K562 (cell line): ENCODE measurements at regions not wholly inside any gene's neighbourhood (a gene's known extent, or its start where the extent isn't known, plus 50 kb on each side); places are given as distances from the start of the nearest gene placed in this dataset.
"Not testable (repeated sequence)": the region's sequence is repeated elsewhere in the genome, so short reads cannot be mapped to it uniquely, and the experiment has no call there.

ENCODE experiments used
- ATAC-seq: fragments of 200-7000 bp; cut with Tn5 transposase; 3 replicates; pipeline ENCODE4 v1.9.1; 2020; ENCODE audit warnings: moderate library complexity
- BruUV-seq: library from RNA; stranded (reverse); fragments of 400-500 nt; replicated peaks from 2 replicates; lab custom pipeline; 2021; lab: Mats Ljungman, UMichigan
- CTCF ChIA-PET: fragments of 300-600 bp; formaldehyde crosslinking; extraction: SDS; loops from one replicate; lab custom pipeline; 2021; ENCODE audit warnings: low intra/inter-chr PET ratio; lab: Yijun Ruan, JAX
- POLR2A ChIA-PET: fragments of 300-600, 350-650 bp; sonication (Branson Sonifier 250); formaldehyde crosslinking; extraction: SDS; loops from one replicate; lab custom pipeline; 2021; ENCODE audit warnings: antibody characterized with exemption, inconsistent platforms; lab: Yijun Ruan, JAX
- DNase-seq, 4 experiments: peaks; one replicate each; pipeline versions ENCODE4 v3.0.0 to v3.0.0-alpha.2; 2011 to 2018; ENCODE audit warnings: low spot score in 3 of 4, mixed read lengths in 3 of 4; ENCODE audit errors: extremely low read depth in 1 of 4
- FAIRE-seq: peaks from 2 replicates; lab custom pipeline; 2011; peaks lifted over from hg19 to GRCh38; lab: Jason Lieb, UNC
- H2AFZ ChIP-seq: 2 replicates; pipeline ENCODE4 v1.6.0; 2011; ENCODE audit warnings: low read depth, low read length, control low read depth, inconsistent platforms
- H3K27ac ChIP-seq: fragments of 200-600 bp; 3 replicates; pipeline ENCODE4 v1.8.0; 2011; ENCODE audit warnings: low read depth, mild to moderate bottlenecking, control low read depth, inconsistent platforms, low read length, moderate library complexity, mixed read lengths; ENCODE audit errors: extremely low read depth
- H3K27me3 ChIP-seq, 2 experiments: fragments of 300-600 bp in 1 of 2; 2 replicates in 1 of 2; 3 replicates in 1 of 2; pipeline versions ENCODE4 v1.6.0 to v1.8.0; 2011; ENCODE audit warnings: inconsistent platforms in 2 of 2, low read length in 2 of 2, mild to moderate bottlenecking in 1 of 2, mixed read lengths in 1 of 2, moderate library complexity in 1 of 2; ENCODE audit not compliant: control insufficient read depth in 2 of 2, insufficient read depth in 2 of 2
- H3K36me3 ChIP-seq: fragments of 300-600 bp; 3 replicates; pipeline ENCODE4 v1.8.0; 2011; ENCODE audit warnings: mild to moderate bottlenecking, low read length, inconsistent platforms; ENCODE audit not compliant: control insufficient read depth, insufficient read depth
- H3K4me1 ChIP-seq, 2 experiments: fragments of 200-600 bp in 1 of 2; replicated peaks in 1 of 2; 2 replicates in 1 of 2; 3 replicates in 1 of 2; pipeline versions ENCODE4 v1.5.1 to v1.8.0; 2011; ENCODE audit warnings: inconsistent platforms in 2 of 2, low read length in 2 of 2, mild to moderate bottlenecking in 1 of 2, mixed read lengths in 1 of 2, moderate library complexity in 1 of 2; ENCODE audit not compliant: control insufficient read depth in 2 of 2, insufficient read depth in 2 of 2
- H3K4me2 ChIP-seq: 2 replicates; pipeline ENCODE4 v1.6.1; 2011; ENCODE audit warnings: low read length, control low read depth, inconsistent platforms, mixed read lengths; ENCODE audit not compliant: insufficient read depth
- H3K4me3 ChIP-seq: fragments of 200-600 bp; sonication (generic), shearing (Covaris generic); 2 replicates; pipeline ENCODE4 v1.5.1; 2016; ENCODE audit warnings: control low read depth, inconsistent platforms
- H3K79me2 ChIP-seq: fragments of 200-600 bp; 3 replicates; pipeline ENCODE4 v1.8.0; 2011; ENCODE audit warnings: low read length, inconsistent platforms; ENCODE audit not compliant: control insufficient read depth, insufficient read depth
- H3K9ac ChIP-seq, 2 experiments: 2 replicates each; pipeline versions ENCODE4 v1.6.0 to v1.6.1; 2011; ENCODE audit warnings: low read depth in 2 of 2, low read length in 2 of 2, control low read depth in 1 of 2, inconsistent platforms in 1 of 2, mild to moderate bottlenecking in 1 of 2, mixed read lengths in 1 of 2; ENCODE audit not compliant: insufficient read depth in 1 of 2
- H3K9me1 ChIP-seq: one replicate; pipeline ENCODE4 v1.6.0; 2011; ENCODE audit warnings: inconsistent platforms, mild to moderate bottlenecking, low read length, moderate library complexity; ENCODE audit not compliant: control insufficient read depth, insufficient read depth
- H3K9me3 ChIP-seq: replicated peaks from 2 replicates; pipeline ENCODE4 v1.5.1; 2011; ENCODE audit warnings: low read depth, low read length, inconsistent platforms; ENCODE audit not compliant: control insufficient read depth, insufficient read depth
- H4K20me1 ChIP-seq: replicated peaks from 2 replicates; pipeline ENCODE4 v1.6.1; 2011; ENCODE audit warnings: low read length, inconsistent platforms, mixed read lengths; ENCODE audit not compliant: control insufficient read depth, insufficient read depth
- C11orf30 ChIP-seq: fragments of 450-650 bp; IDR thresholded peaks from 2 replicates; pipeline ENCODE4 v1.6.1; 2016; ENCODE audit warnings: low read depth, mild to moderate bottlenecking
- CREB1 ChIP-seq, 2 experiments: sonication (generic) in 1 of 2; formaldehyde crosslinking in 1 of 2; IDR thresholded peaks; 2 replicates each; pipeline versions ENCODE4 v1.6.1 to v1.8.0; 2012 to 2022; ENCODE audit warnings: inconsistent platforms in 1 of 2, mild to moderate bottlenecking in 1 of 2, missing genetic modification reagents in 1 of 2, moderate library complexity in 1 of 2
- MAFF ChIP-seq: IDR thresholded peaks from 2 replicates; pipeline ENCODE4 v1.6.1; 2012; ENCODE audit warnings: low read length, improper control_type of control experiment
- MAFG ChIP-seq: fragments of 450-650 bp; conservative IDR thresholded peaks from 2 replicates; pipeline ENCODE4 v1.6.1; 2016; ENCODE audit warnings: missing genetic modification characterization, missing compliant biosample characterization
- MAFK ChIP-seq: IDR thresholded peaks from 2 replicates; pipeline ENCODE4 v1.6.1; 2011; ENCODE audit warnings: low read length, improper control_type of control experiment
- SLC30A9 ChIP-seq: fragments of 250-450 bp; sonication (Bioruptor Pico); IDR thresholded peaks from 2 replicates; pipeline ENCODE4 v1.8.0; 2022; ENCODE audit warnings: mild to moderate bottlenecking, moderate library complexity
- ZNF316 ChIP-seq: fragments of 450-650 bp; IDR thresholded peaks from 2 replicates; pipeline ENCODE4 v1.6.1; 2016
- ZNF589 ChIP-seq: fragments of 200-800 bp; sonication (Bioruptor generic); IDR thresholded peaks from 2 replicates; pipeline ENCODE4 v1.6.1; 2016; ENCODE audit warnings: low read depth, missing genetic modification characterization, missing compliant biosample characterization
- WGBS: fragments of 100-300 bp; shearing (Covaris generic); methylation state at CpG from one replicate; pipeline ENCODE4 v1.1.6; 2016; ENCODE audit warnings: low coverage, mixed read lengths; ENCODE audit not compliant: insufficient coverage; ENCODE audit errors: missing lambda C conversion rate; 5-methylcytosine and 5-hydroxymethylcytosine counted together
- in situ Hi-C: fragments of 300-500 bp; cut with MboI; formaldehyde crosslinking; loops from 4 replicates; pipeline ENCODE4 v1.15.0; 2018; ENCODE audit warnings: inconsistent platforms, mixed read lengths
- intact Hi-C: fragments of 100-400 bp; cut with micrococcal nuclease; formaldehyde crosslinking; loops from 2 replicates; pipeline ENCODE4 v1.14.2; 2022

DNA sequence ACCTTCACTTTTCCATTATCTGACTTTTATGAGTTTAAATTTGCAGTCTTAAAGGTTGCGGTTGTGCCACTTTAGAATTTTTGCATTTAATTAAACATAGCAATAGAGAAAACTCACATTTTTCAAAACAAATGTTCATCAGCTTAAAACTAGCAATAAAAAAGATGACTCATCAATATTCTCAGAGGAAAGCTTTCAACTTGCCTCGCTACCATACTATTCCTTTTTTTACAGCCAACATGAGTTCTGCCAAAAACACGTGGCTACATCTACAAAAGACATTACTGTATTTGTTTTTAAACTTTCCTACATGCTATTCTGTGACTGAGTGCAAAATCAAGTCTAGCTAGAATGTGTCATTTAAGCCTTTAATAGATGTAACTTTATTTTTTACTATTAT, 497.1 kb downstream of the RPS29 start:
- TF ChIP-seq ZNF589 (CRISPR knock-in tag) (no peak), MAFK (peak; percentile 76), ZNF316 (peak; percentile 60), C11orf30 (peak; percentile 31; the same call in 1 of the 2 replicates), SLC30A9 (CRISPR knock-in tag) (no peak), MAFG (peak; percentile 51), MAFF (peak; percentile 79), CREB1 (IDR thresholded peaks at IDR 0.05) (no peak), CREB1 (CRISPR knock-in tag; IDR thresholded peaks at IDR 0.05) (no peak)
- no TSS peak for BruUV-seq
- Histone ChIP-seq H3K4me2 (no peak overlapping the region), H3K4me1 (no peaks in the 10 kb centered on the region), H4K20me1 (no peaks in the 10 kb centered on the region), H2AFZ (no peak overlapping the region), H3K9me3 (no peaks in the 10 kb centered on the region; the same call in 1 of the 2 replicates), H3K79me2 (no peaks in the 10 kb centered on the region), H3K9me1 (no peaks in the 10 kb centered on the region), H3K4me3 (no peak overlapping the region), H3K9ac (no peak overlapping the region), H3K27ac (no peak overlapping the region), H3K36me3 (no peaks in the 10 kb centered on the region), H3K27me3 (no peaks in the 10 kb centered on the region)
- in situ Hi-C loops (no loop called here), intact Hi-C loops (no loop called here)
- ATAC-seq (no peak), DNase-seq (no peak), FAIRE-seq (no peak)
- CTCF ChIA-PET = no interaction called here
- POLR2A ChIA-PET = no interaction called here
- WGBS = 0% methylated on average over 3 of the region's 3 CpGs

DNA sequence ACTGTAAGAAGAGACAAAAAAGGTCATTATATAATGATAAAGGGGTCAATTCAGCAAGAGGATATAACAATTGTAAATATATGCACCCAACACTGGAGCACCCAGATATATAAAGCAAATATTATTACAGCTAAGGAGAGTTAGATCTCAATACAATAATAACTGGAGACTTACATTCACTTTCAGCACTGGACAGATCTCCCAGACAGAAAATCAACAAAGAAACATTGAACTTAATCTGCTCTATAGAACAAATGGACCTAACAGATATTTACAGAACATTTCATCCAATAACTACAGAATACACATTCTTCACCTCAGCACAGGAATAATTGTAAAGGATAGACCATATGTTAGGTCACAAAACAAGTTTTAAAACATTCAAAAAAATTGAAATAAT, 512.9 kb downstream of the RPS29 start:
- FAIRE-seq, ATAC-seq, POLR2A ChIA-PET, DNase-seq, intact Hi-C loops, CTCF ChIA-PET, H3K4me2 ChIP-seq, H3K4me1 ChIP-seq, BruUV-seq, H3K9ac ChIP-seq, H3K9me1 ChIP-seq, H3K4me3 ChIP-seq, H3K27ac ChIP-seq, H3K79me2 ChIP-seq, H3K9me3 ChIP-seq, H4K20me1 ChIP-seq, H3K27me3 ChIP-seq, H2AFZ ChIP-seq, in situ Hi-C loops, H3K36me3 ChIP-seq: not testable (repeated sequence)
